NCI-H2081 (cell line): ENCODE measurements at regions not wholly inside any gene's neighbourhood (a gene's known extent, or its start where the extent isn't known, plus 50 kb on each side); places are given as distances from the start of the nearest gene placed in this dataset.

ENCODE experiments used
- DNase-seq, 2 experiments: peaks; one replicate each; lab custom pipeline; 2025; lab: John Stamatoyannopoulos, UW

- no peak for DNase-seq
These were observed 253.1 kb upstream of the NEGR1 start for GRCh38 chr1:72535470-72535869.

GRCh38 chr1:72530646-72531045 is 248.3 kb upstream of the NEGR1 start:
- DNase-seq: no peak

GRCh38 chr1:72526926-72527325 is 244.6 kb upstream of the NEGR1 start:
- no peak for DNase-seq

- no peak for DNase-seq
These were observed 241.7 kb upstream of the NEGR1 start for GRCh38 chr1:72524021-72524420.

- no peak for DNase-seq
These were observed 239.3 kb upstream of the NEGR1 start for GRCh38 chr1:72521659-72522058.

GRCh38 chr1:72516826-72517225 is 234.5 kb upstream of the NEGR1 start:
- DNase-seq: no peak

- no peak for DNase-seq
These were observed 233.9 kb upstream of the NEGR1 start for GRCh38 chr1:72516264-72516663.

- no peak for DNase-seq
These were observed 216.0 kb upstream of the NEGR1 start for GRCh38 chr1:72498371-72498770.

GRCh38 chr1:72489801-72490200 is 207.5 kb upstream of the NEGR1 start:
- DNase-seq: no peak

GRCh38 chr1:72485801-72486200 is 203.5 kb upstream of the NEGR1 start:
- no peak for DNase-seq

GRCh38 chr1:72483846-72484357 is 201.6 kb upstream of the NEGR1 start:
- no peak for DNase-seq

- no peak for DNase-seq
These were observed 200.5 kb upstream of the NEGR1 start for GRCh38 chr1:72482736-72483413.

- DNase-seq: peak in 1 of 2 experiments; percentile 20
These were observed 199.2 kb upstream of the NEGR1 start for GRCh38 chr1:72481420-72481970.

GRCh38 chr1:72466376-72466775 is 184.0 kb upstream of the NEGR1 start:
- no peak for DNase-seq

- DNase-seq: no peak
These were observed 180.0 kb upstream of the NEGR1 start for GRCh38 chr1:72462186-72462905.

- no peak for DNase-seq
These were observed 159.9 kb upstream of the NEGR1 start for GRCh38 chr1:72442262-72442661.

GRCh38 chr1:72439036-72439435 is 156.7 kb upstream of the NEGR1 start:
- no peak for DNase-seq

GRCh38 chr1:72438270-72438669 is 155.9 kb upstream of the NEGR1 start:
- DNase-seq: no peak

- DNase-seq: no peak
These were observed 152.7 kb upstream of the NEGR1 start for GRCh38 chr1:72435025-72435424.

GRCh38 chr1:72434070-72434469 is 151.7 kb upstream of the NEGR1 start:
- DNase-seq: no peak

GRCh38 chr1:72433591-72433990 is 151.3 kb upstream of the NEGR1 start:
- no peak for DNase-seq

- no peak for DNase-seq
These were observed 150.4 kb upstream of the NEGR1 start for GRCh38 chr1:72432645-72433267.

- DNase-seq: no peak
These were observed 149.5 kb upstream of the NEGR1 start for GRCh38 chr1:72431810-72432209.
